HepG2 (cell line): ENCODE measurements at regions not wholly inside any gene's neighbourhood (a gene's known extent, or its start where the extent isn't known, plus 50 kb on each side); places are given as distances from the start of the nearest gene placed in this dataset.

Experiments
- AHR ChIP-seq: IDR thresholded peaks from 2 replicates; pipeline ENCODE4 v1.6.1; 2018; ENCODE audit warnings: missing genetic modification reagents, missing compliant biosample characterization
- BCL6 ChIP-seq: IDR thresholded peaks from 2 replicates; pipeline ENCODE4 v1.6.1; 2016; ENCODE audit warnings: missing genetic modification reagents, missing compliant biosample characterization
- ELF1 ChIP-seq: sonication (generic); formaldehyde crosslinking; IDR thresholded peaks from 2 replicates; pipeline ENCODE4 v1.4.0; 2020; ENCODE audit warnings: missing genetic modification reagents
- GLMP ChIP-seq: sonication (generic); formaldehyde crosslinking; IDR thresholded peaks from 2 replicates; pipeline ENCODE4 v1.9.0; 2021; ENCODE audit warnings: missing genetic modification reagents, mild to moderate bottlenecking, borderline replicate concordance
- POGK ChIP-seq: sonication (generic); formaldehyde crosslinking; conservative IDR thresholded peaks from 2 replicates; pipeline ENCODE4 v1.8.0; 2022; ENCODE audit warnings: mild to moderate bottlenecking, moderate library complexity, missing genetic modification reagents
- POLR2AphosphoS5 ChIP-seq: IDR thresholded peaks from 2 replicates; pipeline ENCODE4 v1.6.1; 2012; ENCODE audit warnings: low read depth, low read length
- RBM22 ChIP-seq: fragments of 200-400 bp; formaldehyde crosslinking; optimal IDR thresholded peaks from 2 replicates; pipeline ENCODE3; 2017; ENCODE audit warnings: mild to moderate bottlenecking, low read length, moderate library complexity
- REXO4 ChIP-seq: sonication (generic); formaldehyde crosslinking; IDR thresholded peaks from 2 replicates; pipeline ENCODE4 v1.8.0; 2022; ENCODE audit warnings: missing genetic modification reagents, mild to moderate bottlenecking, borderline replicate concordance
- SKIL ChIP-seq: sonication (generic); formaldehyde crosslinking; IDR thresholded peaks from 2 replicates; pipeline ENCODE4 v1.8.0; 2022; ENCODE audit warnings: missing genetic modification reagents, mild to moderate bottlenecking, moderate library complexity, borderline replicate concordance
- SRSF4 ChIP-seq: fragments of 200-400 bp; formaldehyde crosslinking; IDR thresholded peaks from one replicate; pipeline ENCODE4 v1.6.1; 2018; ENCODE audit warnings: mild to moderate bottlenecking, low read depth, low read length, moderate library complexity; ENCODE audit not compliant: poor library complexity, severe bottlenecking
- UBTF ChIP-seq: sonication (generic); formaldehyde crosslinking; IDR thresholded peaks from 2 replicates; pipeline ENCODE4 v1.4.0; 2020; ENCODE audit warnings: mild to moderate bottlenecking, missing genetic modification reagents
- ZBTB10 ChIP-seq: sonication (generic); formaldehyde crosslinking; IDR thresholded peaks from 2 replicates; pipeline ENCODE4 v1.4.0; 2020; ENCODE audit warnings: missing genetic modification reagents, borderline replicate concordance
- ZFAT ChIP-seq: sonication (generic); formaldehyde crosslinking; conservative IDR thresholded peaks from 2 replicates; pipeline ENCODE4 v1.8.1; 2023; ENCODE audit warnings: missing genetic modification reagents, inconsistent platforms
- ZNF33B ChIP-seq: sonication (generic); formaldehyde crosslinking; IDR thresholded peaks from 2 replicates; pipeline ENCODE4 v1.5.1; 2020; ENCODE audit warnings: mild to moderate bottlenecking, missing genetic modification reagents
- ZNF501 ChIP-seq: sonication (generic); formaldehyde crosslinking; IDR thresholded peaks from 2 replicates; pipeline ENCODE4 v1.5.1; 2020; ENCODE audit warnings: mild to moderate bottlenecking, moderate library complexity, missing genetic modification reagents
- ZNF704 ChIP-seq: sonication (generic); formaldehyde crosslinking; IDR thresholded peaks from 2 replicates; pipeline ENCODE4 v1.8.1; 2023; ENCODE audit warnings: mild to moderate bottlenecking, inconsistent platforms, moderate library complexity, missing genetic modification reagents, borderline replicate concordance

GRCh38 chr20:50294164-50295088 is 103.8 kb downstream of the CEBPB start (continued):
- no peak for TF ChIP-seq POLR2AphosphoS5
- TF ChIP-seq GLMP (CRISPR knock-in tag): no peak
- TF ChIP-seq ZBTB10 (CRISPR knock-in tag): no peak
- TF ChIP-seq SRSF4: no peak
- no peak for TF ChIP-seq ELF1
- TF ChIP-seq SKIL (CRISPR knock-in tag): no peak
- TF ChIP-seq UBTF (CRISPR knock-in tag): peak; percentile 54; the same call in 1 of the 2 replicates
- TF ChIP-seq POGK (CRISPR knock-in tag): peak; percentile 90
- peak; percentile 33; the same call in 1 of the 2 replicates for TF ChIP-seq ZNF501 (CRISPR knock-in tag)
- no peak for TF ChIP-seq RBM22
- TF ChIP-seq REXO4 (CRISPR knock-in tag): no peak
- no peak for TF ChIP-seq ZNF704
- no peak; the same call in 1 of the 2 replicates for TF ChIP-seq AHR (CRISPR knock-in tag)
- TF ChIP-seq BCL6: no peak; the same call in 1 of the 2 replicates
- TF ChIP-seq ZFAT (CRISPR knock-in tag): no peak
- no peak for TF ChIP-seq ZNF33B
